ENCODE measurements at regions not wholly inside any gene's neighbourhood (a gene's known extent, or its start where the extent isn't known, plus 50 kb on each side); places are given as distances from the start of the nearest gene placed in this dataset.
A peak's percentile ranks its signal among the peaks of the same experiment; 100 is the strongest.

GRCh38 chr1:113198806-113199205 is 125.8 kb downstream of the LRIG2 start:
- H3K27ac ChIP-seq (ENCODE audit: low read depth, low read length), result no peak overlapping the region
- H4K91ac ChIP-seq (ENCODE audit: low read depth, low read length), result peak overlapping the region; percentile 70
- H2AFZ ChIP-seq (ENCODE audit: insufficient read depth, low read length, poor library complexity), result no peak overlapping the region
- H2AK5ac ChIP-seq (ENCODE audit: low read length), result peak overlapping the region; percentile 15
- H4K8ac ChIP-seq (ENCODE audit: low read depth, low read length), result no peak overlapping the region
- H3K4me3 ChIP-seq (ENCODE audit: low read depth, low read length), result no peak overlapping the region
- H2BK5ac ChIP-seq (ENCODE audit: low read depth, low read length, poor library complexity), result peak overlapping the region; percentile 36
- no peak overlapping the region for H3K4me2 ChIP-seq (ENCODE audit: low read length)
- H3K4ac ChIP-seq (ENCODE audit: low read depth, low read length), result peak overlapping the region; percentile 19
- H3K14ac ChIP-seq (ENCODE audit: low read length), result peak overlapping the region; percentile 57
- peaks cover 23% of the 10 kb centered on the region for H3K79me1 ChIP-seq (ENCODE audit: low read length)
- peak overlapping the region; percentile 96 for H2BK12ac ChIP-seq (ENCODE audit: low read length)
- H3K4me1 ChIP-seq (ENCODE audit: control insufficient read depth in 1 of 2, insufficient read depth in 2 of 2, low read length in 2 of 2), result peaks cover 27% of the 10 kb centered on the region in 2 experiments
- H3K27me3 ChIP-seq (ENCODE audit: insufficient read depth, low read length), result no peaks in the 10 kb centered on the region
- peak in 1 of 2 donors; percentile 55 for DNase-seq
- H3K79me2 ChIP-seq (ENCODE audit: control insufficient read depth, insufficient read depth, low read length, poor library complexity), result no peaks in the 10 kb centered on the region
- H3K18ac ChIP-seq (ENCODE audit: low read length), result peak overlapping the region; percentile 74
- WGBS (ENCODE audit: extremely low coverage, insufficient coverage, insufficient read length), result no CpG with 5 or more reads among the region's 24 CpGs
- H3K9me3 ChIP-seq (ENCODE audit: insufficient read depth, low read depth, low read length), result peaks cover 2% of the 10 kb centered on the region
- H3K9ac ChIP-seq (ENCODE audit: low read length), result no peak overlapping the region
- H3K36me3 ChIP-seq (ENCODE audit: control insufficient read depth in 1 of 2, insufficient read depth in 2 of 2, low read length in 2 of 2), result no peaks in the 10 kb centered on the region
- H2BK120ac ChIP-seq (ENCODE audit: insufficient read depth, low read length, poor library complexity), result peak overlapping the region; percentile 62
- H3K23ac ChIP-seq (ENCODE audit: low read length), result no peak overlapping the region
- no peak overlapping the region for H4K12ac ChIP-seq (ENCODE audit: low read depth, low read length)

GRCh38 chr1:113199760-113200455 is 126.9 kb downstream of the LRIG2 start:
- no CpG with 5 or more reads among the region's 8 CpGs for WGBS (ENCODE audit: extremely low coverage, insufficient coverage, insufficient read length)
- peaks cover 27% of the 10 kb centered on the region in 2 experiments for H3K4me1 ChIP-seq (ENCODE audit: control insufficient read depth in 1 of 2, insufficient read depth in 2 of 2, low read length in 2 of 2)
- H3K9ac ChIP-seq (ENCODE audit: low read length), result no peak overlapping the region
- peak overlapping the region; percentile 54 for H3K27ac ChIP-seq (ENCODE audit: low read depth, low read length)
- peak overlapping the region; percentile 59 for H2BK120ac ChIP-seq (ENCODE audit: insufficient read depth, low read length, poor library complexity)
- H4K12ac ChIP-seq (ENCODE audit: low read depth, low read length), result no peak overlapping the region
- no peak for DNase-seq
- no peak overlapping the region for H3K4ac ChIP-seq (ENCODE audit: low read depth, low read length)
- H3K79me1 ChIP-seq (ENCODE audit: low read length), result peaks cover 23% of the 10 kb centered on the region
- no peak overlapping the region for H3K4me3 ChIP-seq (ENCODE audit: low read depth, low read length)
- no peaks in the 10 kb centered on the region for H3K36me3 ChIP-seq (ENCODE audit: control insufficient read depth in 1 of 2, insufficient read depth in 2 of 2, low read length in 2 of 2)
- H2AK5ac ChIP-seq (ENCODE audit: low read length), result no peak overlapping the region
- H2AFZ ChIP-seq (ENCODE audit: insufficient read depth, low read length, poor library complexity), result no peak overlapping the region
- H3K14ac ChIP-seq (ENCODE audit: low read length), result no peak overlapping the region
- H4K8ac ChIP-seq (ENCODE audit: low read depth, low read length), result no peak overlapping the region
- no peaks in the 10 kb centered on the region for H3K27me3 ChIP-seq (ENCODE audit: insufficient read depth, low read length)
- peak overlapping the region; percentile 15 for H2BK12ac ChIP-seq (ENCODE audit: low read length)
- no peak overlapping the region for H2BK5ac ChIP-seq (ENCODE audit: low read depth, low read length, poor library complexity)
- H3K79me2 ChIP-seq (ENCODE audit: control insufficient read depth, insufficient read depth, low read length, poor library complexity), result no peaks in the 10 kb centered on the region
- H3K23ac ChIP-seq (ENCODE audit: low read length), result no peak overlapping the region
- no peak overlapping the region for H3K4me2 ChIP-seq (ENCODE audit: low read length)
- H4K91ac ChIP-seq (ENCODE audit: low read depth, low read length), result no peak overlapping the region
- peaks cover 2% of the 10 kb centered on the region for H3K9me3 ChIP-seq (ENCODE audit: insufficient read depth, low read depth, low read length)
- no peak overlapping the region for H3K18ac ChIP-seq (ENCODE audit: low read length)

- peak overlapping the region; percentile 34 for H3K27ac ChIP-seq (ENCODE audit: low read depth, low read length)
- no peak overlapping the region for H3K4me3 ChIP-seq (ENCODE audit: low read depth, low read length)
- H4K12ac ChIP-seq (ENCODE audit: low read depth, low read length), result no peak overlapping the region
- no peak overlapping the region for H3K23ac ChIP-seq (ENCODE audit: low read length)
- H2BK5ac ChIP-seq (ENCODE audit: low read depth, low read length, poor library complexity), result no peak overlapping the region
- H2AFZ ChIP-seq (ENCODE audit: insufficient read depth, low read length, poor library complexity), result no peak overlapping the region
- H3K4ac ChIP-seq (ENCODE audit: low read depth, low read length), result no peak overlapping the region
- peaks cover 20% of the 10 kb centered on the region for H3K79me1 ChIP-seq (ENCODE audit: low read length)
- no peak overlapping the region for H2AK5ac ChIP-seq (ENCODE audit: low read length)
- H3K27me3 ChIP-seq (ENCODE audit: insufficient read depth, low read length), result no peaks in the 10 kb centered on the region
- no peak overlapping the region for H4K8ac ChIP-seq (ENCODE audit: low read depth, low read length)
- H3K14ac ChIP-seq (ENCODE audit: low read length), result no peak overlapping the region
- no peaks in the 10 kb centered on the region for H3K36me3 ChIP-seq (ENCODE audit: control insufficient read depth in 1 of 2, insufficient read depth in 2 of 2, low read length in 2 of 2)
- no peak overlapping the region for H4K91ac ChIP-seq (ENCODE audit: low read depth, low read length)
- peaks cover 19 to 21% of the 10 kb centered on the region in 2 experiments for H3K4me1 ChIP-seq (ENCODE audit: control insufficient read depth in 1 of 2, insufficient read depth in 2 of 2, low read length in 2 of 2)
- no peak overlapping the region for H3K4me2 ChIP-seq (ENCODE audit: low read length)
- no peak overlapping the region for H2BK120ac ChIP-seq (ENCODE audit: insufficient read depth, low read length, poor library complexity)
- no peaks in the 10 kb centered on the region for H3K79me2 ChIP-seq (ENCODE audit: control insufficient read depth, insufficient read depth, low read length, poor library complexity)
- no peak overlapping the region for H3K9ac ChIP-seq (ENCODE audit: low read length)
- H2BK12ac ChIP-seq (ENCODE audit: low read length), result no peak overlapping the region
- peaks cover 2% of the 10 kb centered on the region for H3K9me3 ChIP-seq (ENCODE audit: insufficient read depth, low read depth, low read length)
- H3K18ac ChIP-seq (ENCODE audit: low read length), result no peak overlapping the region
- peak in 1 of 2 donors; percentile 46 for DNase-seq
These were observed 128.6 kb downstream of the LRIG2 start for GRCh38 chr1:113201560-113201959.

DNA sequence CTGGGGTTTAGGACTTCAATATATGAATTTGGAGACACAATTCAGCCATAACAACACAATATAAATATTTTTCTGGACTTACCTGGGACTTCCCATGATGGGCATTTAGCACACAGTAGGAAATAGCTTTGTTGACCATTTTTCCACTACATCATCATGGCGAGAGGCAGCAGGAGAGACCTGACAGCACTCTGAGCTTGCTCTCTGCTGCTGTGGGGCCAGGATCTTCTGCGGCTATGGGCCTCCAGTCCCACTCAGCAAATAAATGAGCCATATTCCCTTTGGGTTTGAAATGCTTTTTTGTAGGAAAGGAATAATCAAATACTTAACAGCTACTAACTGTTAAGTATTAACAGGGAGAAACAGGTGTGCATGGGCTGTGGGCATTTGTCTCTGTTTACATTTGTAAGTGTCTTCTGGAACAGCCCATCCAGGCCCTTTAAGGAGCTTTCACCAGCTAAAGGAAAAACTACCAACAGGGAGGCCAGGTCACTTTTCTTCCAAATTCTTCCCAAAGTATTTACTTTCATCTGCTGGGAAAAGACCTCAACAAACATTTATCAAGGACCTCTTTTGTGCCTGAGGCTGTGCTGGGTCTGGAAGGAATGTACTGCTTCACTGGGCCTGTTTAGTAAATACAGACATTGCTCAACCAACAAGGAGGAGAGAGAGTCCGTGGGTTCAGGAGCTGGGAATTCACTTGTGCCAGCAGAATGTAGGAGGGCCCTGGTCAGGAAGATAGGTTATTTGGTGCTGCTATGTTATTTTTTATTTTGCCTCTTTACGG is 133.2 kb downstream of the LRIG2 start:
- Histone ChIP-seq H3K4ac (ENCODE audit: low read depth, low read length) (no peak overlapping the region), H3K14ac (ENCODE audit: low read length) (peak overlapping the region; percentile 80), H2BK120ac (ENCODE audit: insufficient read depth, low read length, poor library complexity) (peak overlapping the region; percentile 74), H3K9me3 (ENCODE audit: insufficient read depth, low read depth, low read length) (no peaks in the 10 kb centered on the region), H3K9ac (ENCODE audit: low read length) (no peak overlapping the region), H4K91ac (ENCODE audit: low read depth, low read length) (peak overlapping the region; percentile 92), H3K18ac (ENCODE audit: low read length) (no peak overlapping the region), H3K36me3 (ENCODE audit: control insufficient read depth in 1 of 2, insufficient read depth in 2 of 2, low read length in 2 of 2) (no peaks in the 10 kb centered on the region), H3K4me3 (ENCODE audit: low read depth, low read length) (no peak overlapping the region), H2AK5ac (ENCODE audit: low read length) (no peak overlapping the region), H4K12ac (ENCODE audit: low read depth, low read length) (no peak overlapping the region), H3K27me3 (ENCODE audit: insufficient read depth, low read length) (no peaks in the 10 kb centered on the region), H3K4me2 (ENCODE audit: low read length) (no peak overlapping the region), H3K27ac (ENCODE audit: low read depth, low read length) (peak overlapping the region; percentile 51), H3K23ac (ENCODE audit: low read length) (no peak overlapping the region), H3K79me2 (ENCODE audit: control insufficient read depth, insufficient read depth, low read length, poor library complexity) (no peaks in the 10 kb centered on the region), H2BK12ac (ENCODE audit: low read length) (peak overlapping the region; percentile 76), H3K79me1 (ENCODE audit: low read length) (peaks cover 11% of the 10 kb centered on the region), H4K8ac (ENCODE audit: low read depth, low read length) (peak overlapping the region; percentile 46), H2BK5ac (ENCODE audit: low read depth, low read length, poor library complexity) (peak overlapping the region; percentile 89), H2AFZ (ENCODE audit: insufficient read depth, low read length, poor library complexity) (no peak overlapping the region), H3K4me1 (ENCODE audit: control insufficient read depth in 1 of 2, insufficient read depth in 2 of 2, low read length in 2 of 2) (peaks cover 23 to 24% of the 10 kb centered on the region in 2 experiments)
- no CpG with 5 or more reads among the region's 4 CpGs for WGBS (ENCODE audit: extremely low coverage, insufficient coverage, insufficient read length)
- DNase-seq, result peak; percentile 82 to 90

All from trophoblast cell (in vitro differentiated cells and primary cell).